Thyroid gland (tissue), 4 donors: ENCODE measurements at regions not wholly inside any gene's neighbourhood (a gene's known extent, or its start where the extent isn't known, plus 50 kb on each side); places are given as distances from the start of the nearest gene placed in this dataset.

Source experiments
- CTCF ChIP-seq, 6 experiments: fragments of 200-600 bp in 3 of 6; fragments of 450-650 bp in 3 of 6; sonication (generic) in 3 of 6; IDR thresholded peaks; one replicate each; pipeline ENCODE4 v1.5.1; 2016 to 2019; ENCODE audit warnings: antibody characterized with exemption in 6 of 6, mild to moderate bottlenecking in 2 of 6, inconsistent platforms in 1 of 6, moderate library complexity in 1 of 6
- POLR2A ChIP-seq, 2 donors: fragments of 450-650 bp; IDR thresholded peaks; one replicate each; pipeline ENCODE4 v1.6.1; 2017; ENCODE audit warnings: antibody characterized with exemption in 2 of 2, mild to moderate bottlenecking in 2 of 2, moderate library complexity in 1 of 2

- no peak for TF ChIP-seq POLR2A (IDR thresholded peaks at IDR 0.05)
- no peak for TF ChIP-seq CTCF (IDR thresholded peaks at IDR 0.05)
Measured at GRCh38 chr15:70356062-70356860, 258.5 kb upstream of the TLE3 start.
